Fibroblast of peridontal ligament (primary cell): ENCODE measurements at regions not wholly inside any gene's neighbourhood (a gene's known extent, or its start where the extent isn't known, plus 50 kb on each side); places are given as distances from the start of the nearest gene placed in this dataset.

Experiments used
- DNase-seq: peaks from one replicate; pipeline ENCODE4 v3.0.0-alpha.2; 2010; ENCODE audit errors: extremely low read depth

GRCh38 chr2:211062297-211062612, 505.9 kb downstream of the CPS1 start:
- no peak for DNase-seq

- DNase-seq, result no peak
Measured at GRCh38 chr2:211067029-211067428, 510.6 kb downstream of the CPS1 start.

GRCh38 chr2:211068108-211068780, 511.8 kb downstream of the CPS1 start:
- no peak for DNase-seq

- DNase-seq, result no peak
Measured at GRCh38 chr2:211070547-211070946, 514.1 kb downstream of the CPS1 start.

- no peak for DNase-seq
Measured at GRCh38 chr2:211077216-211077767, 520.9 kb downstream of the CPS1 start.

GRCh38 chr2:211084352-211084751, 528.0 kb downstream of the CPS1 start:
- no peak for DNase-seq

- peak; percentile 54 for DNase-seq
Measured at GRCh38 chr2:211085056-211085680, 528.8 kb downstream of the CPS1 start.

- no peak for DNase-seq
Measured at GRCh38 chr2:211086049-211086448, 529.6 kb downstream of the CPS1 start.

- DNase-seq, result no peak
Measured at GRCh38 chr2:211089127-211089526, 532.7 kb downstream of the CPS1 start.

- no peak for DNase-seq
Measured at GRCh38 chr2:211093743-211094303, 537.4 kb downstream of the CPS1 start.

- no peak for DNase-seq
Measured at GRCh38 chr2:211103989-211104388, 547.6 kb downstream of the CPS1 start.

- DNase-seq, result no peak
Measured at GRCh38 chr2:211113334-211114175, 557.2 kb downstream of the CPS1 start.

- DNase-seq, result no peak
Measured at GRCh38 chr2:211114826-211115455, 558.5 kb downstream of the CPS1 start.

GRCh38 chr2:211117026-211117425, 560.6 kb downstream of the CPS1 start:
- no peak for DNase-seq

GRCh38 chr2:211126256-211126655, 569.9 kb downstream of the CPS1 start:
- no peak for DNase-seq

- no peak for DNase-seq
Measured at GRCh38 chr2:211127501-211127900, 571.1 kb downstream of the CPS1 start.

GRCh38 chr2:211128287-211128686, 571.9 kb downstream of the CPS1 start:
- no peak for DNase-seq

- DNase-seq, result no peak
Measured at GRCh38 chr2:211129798-211130197, 573.4 kb downstream of the CPS1 start.

GRCh38 chr2:211132046-211132445, 575.6 kb downstream of the CPS1 start:
- no peak for DNase-seq

- DNase-seq, result no peak
Measured at GRCh38 chr2:211132573-211132972, 576.2 kb downstream of the CPS1 start.

GRCh38 chr2:211133766-211134165, 577.4 kb downstream of the CPS1 start:
- no peak for DNase-seq

GRCh38 chr2:211138551-211138950, 582.2 kb downstream of the CPS1 start:
- DNase-seq, result no peak
